GM12872 (cell line): ENCODE measurements at regions not wholly inside any gene's neighbourhood (a gene's known extent, or its start where the extent isn't known, plus 50 kb on each side); places are given as distances from the start of the nearest gene placed in this dataset.

ENCODE experiments used
- TF ChIP-seq, protein P1 (sequence below): IDR thresholded peaks from 3 replicates; pipeline ENCODE4 v1.5.1; 2011; ENCODE audit warnings: low read depth, mild to moderate bottlenecking, low read length, moderate library complexity; ENCODE audit not compliant: insufficient read depth

DNA sequence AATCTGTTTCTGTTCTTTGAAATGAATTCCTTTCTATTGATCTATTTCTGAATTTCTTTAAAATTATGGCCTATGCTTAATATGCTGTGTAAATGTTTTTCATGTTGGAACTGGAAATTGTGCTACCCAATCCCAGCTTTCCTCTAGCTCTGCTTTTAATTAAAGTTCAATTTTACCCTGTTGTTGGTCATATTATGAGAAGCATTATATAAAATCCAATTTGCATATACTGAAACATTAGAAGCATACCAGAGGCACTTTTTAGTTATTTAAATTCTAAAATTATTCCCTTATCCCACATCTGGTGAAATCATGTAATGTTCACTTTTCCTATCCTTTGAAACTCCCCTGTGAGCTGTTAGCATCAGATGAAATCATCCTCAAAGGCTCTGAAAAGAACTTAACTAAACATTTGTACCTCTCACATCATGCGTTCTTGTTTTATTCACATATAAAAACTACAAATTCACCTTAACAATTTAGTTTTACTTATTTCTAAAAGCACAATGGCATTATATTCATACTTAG, 160.6 kb upstream of the COL21A1 start:
- TF ChIP-seq, protein P1, sequence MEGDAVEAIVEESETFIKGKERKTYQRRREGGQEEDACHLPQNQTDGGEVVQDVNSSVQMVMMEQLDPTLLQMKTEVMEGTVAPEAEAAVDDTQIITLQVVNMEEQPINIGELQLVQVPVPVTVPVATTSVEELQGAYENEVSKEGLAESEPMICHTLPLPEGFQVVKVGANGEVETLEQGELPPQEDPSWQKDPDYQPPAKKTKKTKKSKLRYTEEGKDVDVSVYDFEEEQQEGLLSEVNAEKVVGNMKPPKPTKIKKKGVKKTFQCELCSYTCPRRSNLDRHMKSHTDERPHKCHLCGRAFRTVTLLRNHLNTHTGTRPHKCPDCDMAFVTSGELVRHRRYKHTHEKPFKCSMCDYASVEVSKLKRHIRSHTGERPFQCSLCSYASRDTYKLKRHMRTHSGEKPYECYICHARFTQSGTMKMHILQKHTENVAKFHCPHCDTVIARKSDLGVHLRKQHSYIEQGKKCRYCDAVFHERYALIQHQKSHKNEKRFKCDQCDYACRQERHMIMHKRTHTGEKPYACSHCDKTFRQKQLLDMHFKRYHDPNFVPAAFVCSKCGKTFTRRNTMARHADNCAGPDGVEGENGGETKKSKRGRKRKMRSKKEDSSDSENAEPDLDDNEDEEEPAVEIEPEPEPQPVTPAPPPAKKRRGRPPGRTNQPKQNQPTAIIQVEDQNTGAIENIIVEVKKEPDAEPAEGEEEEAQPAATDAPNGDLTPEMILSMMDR: no peak

DNA sequence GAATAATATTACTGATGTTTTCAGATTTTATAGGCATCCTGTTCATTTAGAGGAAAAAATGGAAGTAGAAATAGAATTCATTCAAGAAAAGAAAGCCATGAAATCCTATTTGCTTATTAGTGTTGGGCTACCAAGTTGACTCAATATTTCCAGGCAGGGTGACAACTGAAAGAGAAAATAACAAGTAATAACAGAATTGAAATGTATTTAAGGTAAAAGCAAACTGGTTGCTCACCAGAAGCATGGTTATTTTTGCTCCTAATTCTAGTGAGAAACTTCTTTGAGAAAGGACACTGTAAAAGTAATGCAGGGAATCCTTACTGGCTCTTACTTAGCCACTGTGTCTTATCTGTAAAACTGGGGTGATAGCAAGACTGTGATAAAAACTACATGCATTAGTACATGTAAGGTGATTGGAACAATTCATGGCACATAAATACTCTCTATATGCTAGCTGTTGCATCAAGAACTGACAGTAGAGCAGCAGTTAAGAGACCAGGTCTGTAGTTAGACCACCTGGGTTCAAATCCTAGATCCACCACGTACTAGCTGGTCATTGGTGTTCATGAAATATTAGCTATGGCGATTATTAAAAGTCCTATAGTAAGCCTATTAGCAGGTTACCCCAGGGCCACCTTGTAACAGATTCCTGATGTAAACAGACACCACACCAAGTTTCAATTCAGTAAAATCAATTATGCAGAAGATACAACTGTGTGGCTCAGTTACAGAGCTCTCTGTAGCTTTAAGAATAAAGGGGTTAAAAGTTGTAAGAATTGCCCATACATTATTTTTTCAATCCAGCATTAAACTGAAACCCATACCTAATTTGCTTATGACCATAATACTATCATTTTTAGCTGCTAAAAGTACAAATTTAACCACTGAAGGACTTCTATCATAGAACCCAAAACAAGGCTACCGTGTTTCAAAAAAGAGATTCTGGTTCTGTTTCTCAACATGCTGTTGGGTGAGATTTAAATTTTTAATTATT, 159.2 kb upstream of the COL21A1 start:
- TF ChIP-seq, protein P1: no peak

DNA sequence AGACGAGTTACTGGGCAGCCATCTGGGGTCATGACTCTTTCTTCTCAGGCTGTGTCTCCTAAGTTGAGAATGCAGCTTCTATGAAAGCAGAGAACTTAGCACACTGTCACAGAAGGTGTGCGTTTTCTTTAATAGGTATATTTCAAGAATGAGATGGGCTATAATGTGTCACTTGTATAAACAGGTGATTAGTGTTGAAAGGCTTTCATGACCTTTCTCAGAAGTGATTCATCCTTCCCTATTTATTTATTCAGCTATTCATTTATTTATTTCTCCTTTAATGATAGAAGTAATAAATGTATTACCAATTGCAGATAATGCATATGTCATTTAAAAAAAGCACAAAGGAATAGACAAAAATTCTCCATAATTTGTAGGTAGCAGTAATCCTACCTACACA, 157.2 kb upstream of the COL21A1 start:
- TF ChIP-seq, protein P1: no peak

DNA sequence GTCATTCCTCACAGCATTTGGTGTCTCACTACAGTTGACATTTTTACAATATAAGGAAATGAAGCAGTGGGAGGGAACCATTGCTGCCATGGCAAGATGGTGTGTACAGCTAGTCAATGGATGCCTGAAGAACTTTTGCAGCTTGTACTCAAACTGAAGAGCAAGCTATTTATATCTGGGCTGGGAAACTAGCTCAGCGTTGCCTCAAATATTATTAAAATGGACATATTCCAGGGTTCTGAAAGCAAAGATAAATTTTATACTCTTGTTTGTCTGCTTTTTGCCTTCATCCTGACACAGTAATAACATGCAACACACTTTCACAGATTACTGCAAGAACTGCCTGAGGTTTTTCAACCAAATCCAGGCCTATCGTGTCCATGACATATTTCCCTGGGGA, 156.4 kb upstream of the COL21A1 start:
- TF ChIP-seq, protein P1: no peak

DNA sequence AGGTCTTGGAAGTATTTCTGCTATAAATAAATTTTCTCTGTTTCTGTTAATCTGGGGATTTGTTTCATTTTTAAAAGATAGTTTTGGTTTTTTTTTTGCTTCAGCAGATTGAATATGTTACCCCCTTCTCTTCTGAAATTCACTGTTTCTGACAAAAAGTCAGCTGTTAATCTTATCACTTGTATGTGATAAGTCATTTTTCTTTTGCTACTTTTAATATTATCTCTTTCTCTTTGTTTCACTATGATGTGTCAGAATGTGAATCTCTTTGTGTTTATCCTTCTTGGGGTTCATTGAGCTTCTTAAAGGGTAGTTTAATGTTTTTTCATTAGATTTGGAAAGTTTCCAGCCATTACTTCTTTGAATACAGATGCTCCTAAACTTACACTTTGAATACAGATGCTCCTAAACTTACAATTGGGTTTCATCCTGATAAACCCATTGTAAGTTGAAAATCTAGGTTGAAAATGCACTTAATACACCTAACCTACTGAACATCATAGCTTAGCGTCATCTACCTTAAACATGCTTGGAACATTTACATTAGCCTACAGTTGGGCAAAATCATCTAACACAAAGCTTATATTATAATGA, 154.2 kb upstream of the COL21A1 start:
- TF ChIP-seq, protein P1: no peak

DNA sequence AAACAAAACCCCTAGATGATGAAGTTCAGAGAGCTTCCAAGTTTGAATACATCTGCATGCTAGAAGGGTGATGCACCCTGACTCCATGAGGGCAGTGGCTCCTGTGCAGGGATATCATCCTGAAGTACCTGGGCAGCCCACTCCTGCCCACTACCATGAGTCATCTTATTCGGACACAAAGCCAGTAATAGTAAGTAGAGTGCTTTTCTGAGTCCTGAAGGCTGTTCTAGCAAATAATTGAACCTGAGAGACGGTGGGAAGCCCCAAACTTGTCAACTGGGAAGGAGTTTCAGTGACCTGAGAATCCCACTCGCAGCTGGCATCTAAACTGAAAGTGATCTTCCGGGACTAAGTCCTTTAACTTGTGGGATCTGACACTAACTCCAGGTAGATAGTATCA, 152.9 kb upstream of the COL21A1 start:
- TF ChIP-seq, protein P1: no peak

DNA sequence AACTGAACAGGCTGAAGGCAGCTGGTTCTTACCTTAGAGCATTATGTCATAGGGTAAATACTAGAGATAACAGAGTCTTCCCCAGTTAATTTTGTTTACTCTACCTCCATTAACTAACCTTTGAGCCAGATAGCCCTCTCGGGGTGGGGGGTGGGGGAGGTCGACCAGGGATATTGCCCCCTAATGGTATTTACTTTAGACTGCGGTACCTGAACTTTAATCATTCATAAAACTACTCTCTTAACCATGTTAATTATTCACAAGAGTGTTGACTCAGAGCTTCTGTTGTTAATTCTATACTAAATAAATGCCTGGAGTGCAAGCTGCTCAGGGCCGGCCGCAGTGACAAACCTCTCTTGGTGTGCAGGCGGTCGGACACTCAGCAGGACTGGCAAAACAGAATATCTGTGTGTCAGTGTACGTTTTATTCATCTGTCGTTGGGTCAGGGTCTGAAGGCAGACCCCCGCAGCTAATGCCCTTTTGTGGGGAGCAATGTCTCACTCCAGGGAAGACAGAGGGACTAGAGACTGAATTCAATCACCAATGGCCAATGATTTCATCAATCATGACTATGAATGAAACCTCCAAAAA, 152.4 kb upstream of the COL21A1 start:
- TF ChIP-seq, protein P1: no peak
